ENCODE measurements at regions not wholly inside any gene's neighbourhood (a gene's known extent, or its start where the extent isn't known, plus 50 kb on each side); places are given as distances from the start of the nearest gene placed in this dataset.

DNA sequence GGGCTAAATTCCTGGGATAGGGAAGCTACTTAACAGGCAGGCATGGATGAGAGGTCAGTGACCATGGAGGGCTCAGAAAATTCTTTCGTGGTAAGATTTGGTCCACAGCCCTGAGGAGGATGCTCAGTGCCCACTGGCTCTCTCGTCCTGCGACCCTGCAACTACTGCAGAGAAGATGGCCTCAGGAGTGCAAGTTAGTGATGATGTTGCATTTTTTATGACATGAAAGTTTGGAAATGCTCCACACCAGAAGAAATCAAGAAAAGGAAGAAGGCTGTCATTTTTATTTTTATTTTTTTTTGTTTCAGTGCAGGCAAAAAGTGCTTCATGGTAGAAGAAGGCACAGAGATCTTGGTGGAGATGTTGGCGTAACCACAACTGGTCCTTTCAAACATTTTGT, 238.6 kb upstream of the PARD3B start:
- TF ChIP-seq CTCF (IDR thresholded peaks at IDR 0.05) (no peak), EZH2 (IDR thresholded peaks at IDR 0.05; ENCODE audit: borderline replicate concordance, insufficient read depth, low read depth, low read length, poor library complexity, severe bottlenecking) (no peak)
